Stimulated activated naive CD8-positive, alpha-beta T cell treated with anti-CD3 and anti-CD28 coated beads, Interleukin-15, amount 100 ng/mL, for 72 hours (primary cell): ENCODE measurements at regions not wholly inside any gene's neighbourhood (a gene's known extent, or its start where the extent isn't known, plus 50 kb on each side); places are given as distances from the start of the nearest gene placed in this dataset.
A peak's percentile ranks its signal among the peaks of the same experiment; 100 is the strongest.
"Not testable (repeated sequence)": the region's sequence is repeated elsewhere in the genome, so short reads cannot be mapped to it uniquely, and the experiment has no call there.

Source experiments
- ATAC-seq: fragments of 150-1000 bp; cut with Tn5 transposase; 2 replicates; pipeline ENCODE4 v1.10.0; 2021; ENCODE audit warnings: mild to moderate bottlenecking, moderate library complexity
- DNase-seq, 2 donors: peaks; one replicate each; pipeline ENCODE4 v3.0.0; 2021 to 2022
- H3K27ac Mint-ChIP-seq, 2 donors: one replicate each; pipeline ENCODE4 v1.8.0; 2022; ENCODE audit warnings: mild to moderate bottlenecking in 2 of 2, mixed read lengths in 2 of 2, moderate library complexity in 2 of 2
- H3K27me3 Mint-ChIP-seq: one replicate; pipeline ENCODE4 v1.8.0; 2022; ENCODE audit warnings: mixed read lengths
- H3K4me1 Mint-ChIP-seq: one replicate; pipeline ENCODE4 v1.8.0; 2022; ENCODE audit warnings: mild to moderate bottlenecking, mixed read lengths
- H3K4me3 Mint-ChIP-seq, 2 donors: one replicate each; pipeline ENCODE4 v1.8.0; 2022; ENCODE audit warnings: mild to moderate bottlenecking in 2 of 2, mixed read lengths in 2 of 2, moderate library complexity in 1 of 2
- H3K9me3 Mint-ChIP-seq, 2 donors: one replicate each; pipeline ENCODE4 v1.8.0; 2022; ENCODE audit warnings: mixed read lengths in 2 of 2

DNA sequence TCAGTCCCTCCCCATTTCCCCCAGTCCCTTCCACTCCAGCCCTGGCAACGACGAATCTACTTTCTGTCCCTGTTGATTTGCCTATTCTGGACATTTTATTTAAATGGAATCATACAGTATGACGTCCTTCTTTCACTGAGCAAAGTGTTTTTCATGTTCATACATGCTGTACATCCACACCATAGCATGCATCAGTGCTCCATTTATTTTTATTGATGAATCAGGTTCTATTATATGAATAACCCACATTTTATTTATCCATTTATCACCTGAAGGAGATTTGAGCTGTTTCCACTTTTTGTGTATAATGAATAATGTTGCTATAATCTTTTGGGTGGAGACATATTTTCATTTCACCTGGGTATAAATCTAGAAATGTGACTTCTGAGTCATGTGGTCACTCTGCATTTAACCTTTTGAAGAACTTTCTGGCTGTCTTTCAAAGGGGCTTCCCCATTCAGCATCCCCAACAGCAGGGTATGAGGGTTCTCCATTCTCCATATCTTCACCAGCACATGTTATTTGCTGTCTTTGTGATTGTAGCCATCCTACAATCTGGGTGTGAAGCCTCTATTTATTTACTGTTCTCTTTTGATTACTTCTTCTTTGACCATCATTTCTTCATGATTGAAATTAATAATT lies 531.7 kb downstream of the ETS1 start:
- peak overlapping the region in 1 of 2 donors; percentile 66 for H3K27ac Mint-ChIP-seq
- H3K4me1 Mint-ChIP-seq = peaks cover 67% of the 10 kb centered on the region
- ATAC-seq (peak; percentile 57), DNase-seq (no peak)
- peaks cover 0 to 12% of the 10 kb centered on the region in 2 donors for H3K9me3 Mint-ChIP-seq
- H3K27me3 Mint-ChIP-seq = no peaks in the 10 kb centered on the region
- H3K4me3 Mint-ChIP-seq = peak overlapping the region in 1 of 2 donors; percentile 27

- peak; percentile 50 for ATAC-seq
- peak overlapping the region; percentile 83 for H3K4me3 Mint-ChIP-seq
- peaks cover 0 to 12% of the 10 kb centered on the region in 2 donors for H3K9me3 Mint-ChIP-seq
- no peak for DNase-seq
- H3K27me3 Mint-ChIP-seq = no peaks in the 10 kb centered on the region
- peaks cover 82% of the 10 kb centered on the region for H3K4me1 Mint-ChIP-seq
- H3K27ac Mint-ChIP-seq = peak overlapping the region; percentile 86 to 88
Measured at GRCh38 chr11:128053981-128054931, 533.1 kb downstream of the ETS1 start.

DNA sequence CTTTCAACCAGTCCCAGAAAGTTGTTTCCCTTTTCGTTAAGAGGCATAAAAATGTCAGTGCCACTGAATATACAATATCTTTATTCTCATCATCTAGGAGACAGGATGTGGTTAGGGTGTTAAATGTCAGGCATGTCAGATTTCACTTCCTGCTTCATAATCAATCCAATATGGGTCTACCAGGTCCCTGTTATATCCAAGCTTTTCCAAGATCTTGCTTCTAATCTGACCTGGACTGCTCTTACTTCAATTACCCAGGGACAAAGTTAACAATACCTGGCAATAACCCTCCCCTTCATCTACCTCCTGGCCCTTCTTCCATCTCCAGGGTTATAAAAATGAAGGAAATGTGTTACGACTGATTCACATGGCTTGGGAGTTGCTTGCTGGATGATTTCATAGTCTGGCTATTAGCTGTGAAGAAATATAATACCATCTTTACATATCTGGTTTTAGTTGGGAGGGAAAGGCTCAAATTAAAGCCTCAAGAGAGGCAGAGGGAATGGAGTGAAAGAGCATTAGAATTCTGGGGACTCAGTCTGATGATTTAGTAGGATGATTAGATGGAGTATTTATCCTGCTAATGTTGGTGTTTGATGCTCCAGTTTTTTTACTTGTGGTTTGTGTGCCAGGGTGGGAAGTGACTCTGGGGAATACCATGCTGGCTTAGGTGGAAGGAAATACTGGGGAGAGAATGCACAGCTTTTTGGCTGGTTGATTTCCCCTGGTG lies 534.3 kb downstream of the ETS1 start:
- Mint-ChIP-seq H3K9me3 (peaks cover 0 to 12% of the 10 kb centered on the region in 2 donors), H3K27me3 (no peaks in the 10 kb centered on the region), H3K4me3 (peak overlapping the region; percentile 70 to 83), H3K27ac (peak overlapping the region; percentile 88 to 99), H3K4me1 (peaks cover 87% of the 10 kb centered on the region)
- ATAC-seq (peak; percentile 75), DNase-seq (no peak)

DNA sequence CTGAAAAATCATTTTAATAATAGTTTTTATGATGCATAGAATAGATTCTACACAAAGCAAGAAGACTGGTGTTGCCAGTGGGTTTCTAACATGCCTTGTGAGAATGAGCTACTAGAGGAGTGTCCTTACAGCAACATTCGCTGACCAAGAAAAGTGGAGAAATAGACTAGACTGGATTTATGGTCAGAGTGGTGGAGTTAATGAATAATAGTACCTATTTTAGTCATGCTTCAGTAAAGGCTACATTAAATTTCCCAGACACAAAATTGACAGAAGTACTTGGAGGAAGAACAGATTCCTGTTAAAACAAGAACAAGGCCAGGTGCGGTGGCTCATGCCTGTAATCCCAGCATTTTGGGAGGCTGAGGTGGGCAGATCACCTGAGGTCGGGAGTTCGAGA lies 539.2 kb downstream of the ETS1 start:
- Mint-ChIP-seq H3K9me3 (peaks cover 13 to 27% of the 10 kb centered on the region in 2 donors), H3K4me3 (no peak overlapping the region), H3K4me1 (peaks cover 70% of the 10 kb centered on the region), H3K27ac (no peak overlapping the region), H3K27me3 (no peaks in the 10 kb centered on the region)
- ATAC-seq = no peak
- no peak for DNase-seq

DNA sequence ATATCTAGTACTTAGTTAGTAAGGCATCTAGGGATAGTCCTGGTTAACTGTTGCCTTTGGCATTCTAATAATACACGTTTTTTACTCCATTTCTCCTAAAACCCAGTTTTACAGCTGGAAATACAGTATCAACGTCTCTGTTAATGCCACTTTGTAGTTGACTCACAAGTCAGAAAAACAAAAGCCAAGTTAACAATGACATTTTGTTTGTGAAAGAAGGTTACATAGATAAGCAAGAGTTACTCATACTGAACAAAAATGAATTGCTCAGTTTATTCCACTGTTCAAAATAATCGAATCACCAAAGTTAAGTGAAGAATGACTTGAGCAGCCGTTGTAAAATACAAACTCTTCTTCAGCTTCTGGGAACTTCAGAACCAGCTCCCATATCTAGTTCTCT lies 540.3 kb downstream of the ETS1 start:
- peaks cover 14 to 22% of the 10 kb centered on the region in 2 donors for H3K9me3 Mint-ChIP-seq
- DNase-seq (no peak), ATAC-seq (no peak)
- no peaks in the 10 kb centered on the region for H3K27me3 Mint-ChIP-seq
- no peak overlapping the region for H3K4me3 Mint-ChIP-seq
- H3K27ac Mint-ChIP-seq = no peak overlapping the region
- H3K4me1 Mint-ChIP-seq = peaks cover 65% of the 10 kb centered on the region

DNA sequence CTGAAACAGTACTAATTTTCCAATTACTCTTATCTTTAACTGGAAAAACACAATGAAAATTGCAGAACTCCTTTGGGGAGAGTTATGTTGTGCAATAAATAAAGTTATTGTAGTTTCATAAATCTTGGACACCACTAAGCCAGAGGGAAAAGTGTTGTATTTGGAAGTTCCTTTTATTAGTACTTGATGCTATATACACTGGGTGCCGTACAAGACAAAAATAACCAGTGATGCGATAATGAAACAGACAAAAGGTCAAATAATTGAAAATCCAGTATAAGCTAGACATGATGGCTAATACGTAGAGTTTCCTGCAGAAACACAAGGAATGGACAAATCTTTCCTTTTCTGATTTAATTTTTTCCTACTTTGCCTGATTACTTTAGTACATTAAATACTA lies 541.1 kb downstream of the ETS1 start:
- H3K27ac Mint-ChIP-seq = no peak overlapping the region
- no peak overlapping the region for H3K4me3 Mint-ChIP-seq
- no peak for ATAC-seq
- no peaks in the 10 kb centered on the region for H3K27me3 Mint-ChIP-seq
- H3K9me3 Mint-ChIP-seq = peaks cover 14 to 18% of the 10 kb centered on the region in 2 donors
- H3K4me1 Mint-ChIP-seq = peaks cover 61% of the 10 kb centered on the region
- no peak for DNase-seq

DNA sequence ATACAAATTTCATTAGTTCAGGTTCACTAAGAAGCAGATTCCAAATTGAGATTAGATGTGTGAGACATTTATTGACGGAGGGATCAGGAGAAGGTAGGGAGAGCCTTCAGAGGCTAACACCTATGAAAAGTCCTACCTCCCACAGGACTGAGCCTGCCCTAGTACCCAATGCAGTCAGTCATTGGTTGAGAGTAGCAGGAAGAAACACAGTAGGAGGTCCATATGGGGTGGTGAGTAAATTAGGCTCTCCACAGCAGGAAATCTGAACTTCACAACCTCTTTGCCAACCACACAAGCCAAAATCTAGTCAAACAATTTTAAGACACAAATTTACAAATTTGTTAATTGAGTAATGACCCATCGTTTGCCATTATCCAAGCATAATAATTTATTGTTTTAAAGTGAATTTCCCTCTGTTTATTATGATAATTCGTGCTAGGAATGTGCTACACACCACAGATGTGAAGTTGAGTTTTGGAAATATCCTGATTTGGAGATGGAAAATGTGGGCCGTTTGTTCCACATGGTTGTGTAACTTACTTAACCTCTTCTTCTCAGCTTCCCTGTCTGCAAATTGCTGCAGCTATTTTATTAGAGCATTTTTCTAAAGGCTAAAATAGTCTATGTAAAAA lies 542.1 kb downstream of the ETS1 start:
- no peak for ATAC-seq
- Mint-ChIP-seq H3K4me3 (no peak overlapping the region), H3K9me3 (peaks cover 14 to 18% of the 10 kb centered on the region in 2 donors), H3K4me1 (peaks cover 55% of the 10 kb centered on the region), H3K27me3 (no peaks in the 10 kb centered on the region), H3K27ac (no peak overlapping the region)
- DNase-seq = no peak

DNA sequence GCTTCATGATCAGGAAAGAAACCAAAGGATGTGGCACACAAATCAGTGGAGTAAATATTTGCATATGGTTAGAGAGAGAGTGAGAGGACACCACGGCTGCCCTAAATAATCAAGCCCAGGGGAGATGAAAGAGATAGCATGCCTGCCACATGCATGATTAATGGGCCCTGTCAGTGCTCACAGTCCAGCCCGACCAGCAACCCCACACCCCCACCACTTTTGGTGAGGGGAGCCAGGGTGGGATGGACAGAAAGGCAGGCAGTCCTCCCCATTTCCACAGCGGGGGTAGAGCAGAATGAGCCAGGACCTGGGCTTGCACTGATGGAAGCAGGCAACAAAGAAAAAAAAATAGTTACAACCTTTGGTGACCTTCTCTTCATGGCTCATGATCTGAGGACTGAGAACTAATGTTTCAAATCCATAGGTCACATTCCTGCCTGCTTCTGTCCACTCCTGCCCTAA lies 545.0 kb downstream of the ETS1 start:
- H3K4me3 Mint-ChIP-seq = no peak overlapping the region
- DNase-seq (no peak), ATAC-seq (no peak)
- peaks cover 54% of the 10 kb centered on the region for H3K4me1 Mint-ChIP-seq
- peak overlapping the region in 1 of 2 donors; percentile 28 for H3K27ac Mint-ChIP-seq
- peaks cover 14 to 18% of the 10 kb centered on the region in 2 donors for H3K9me3 Mint-ChIP-seq
- H3K27me3 Mint-ChIP-seq = no peaks in the 10 kb centered on the region

GRCh38 chr11:128040603-128041002 lies 546.8 kb downstream of the ETS1 start:
- Mint-ChIP-seq H3K27me3 (no peaks in the 10 kb centered on the region), H3K27ac (no peak overlapping the region), H3K4me1 (peaks cover 51% of the 10 kb centered on the region), H3K9me3 (peaks cover 14 to 18% of the 10 kb centered on the region in 2 donors), H3K4me3 (peak overlapping the region in 1 of 2 donors; percentile 8)
- no peak for ATAC-seq
- DNase-seq = no peak

- peak overlapping the region; percentile 77 to 85 for H3K27ac Mint-ChIP-seq
- peak overlapping the region; percentile 46 to 61 for H3K4me3 Mint-ChIP-seq
- no peaks in the 10 kb centered on the region for H3K27me3 Mint-ChIP-seq
- H3K4me1 Mint-ChIP-seq = peaks cover 40% of the 10 kb centered on the region
- peaks cover 12 to 14% of the 10 kb centered on the region in 2 donors for H3K9me3 Mint-ChIP-seq
- ATAC-seq (peak; percentile 95), DNase-seq (peak; percentile 69 to 86)
Measured at GRCh38 chr11:128039140-128040021, 548.0 kb downstream of the ETS1 start.

DNA sequence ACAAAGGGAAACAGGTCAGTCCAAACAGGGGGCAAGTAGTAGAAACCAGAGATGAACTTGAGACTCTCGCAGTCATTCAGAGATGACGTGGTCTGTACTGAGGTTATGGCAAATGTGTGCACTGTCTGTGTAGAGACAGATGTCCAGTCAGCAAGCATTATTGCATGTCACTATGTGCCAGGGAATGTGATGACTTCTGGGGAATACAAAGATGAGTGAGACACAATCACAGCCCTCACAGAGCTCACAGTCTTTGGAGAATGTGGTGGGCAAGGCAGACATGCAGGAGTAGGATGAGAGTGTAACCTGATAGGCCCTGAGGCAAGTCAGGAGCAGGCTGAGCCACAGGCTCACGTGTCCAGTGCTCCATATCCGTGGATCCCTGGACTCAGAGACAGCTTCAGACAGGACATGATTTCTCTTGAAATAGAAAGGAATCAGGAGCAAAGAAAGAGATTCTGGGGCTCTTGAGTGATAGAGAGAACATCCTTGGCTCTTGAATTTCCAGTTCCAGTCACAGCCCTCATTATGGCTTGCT lies 550.7 kb downstream of the ETS1 start:
- H3K27ac Mint-ChIP-seq = no peak overlapping the region
- ATAC-seq (no peak), DNase-seq (no peak)
- no peaks in the 10 kb centered on the region for H3K9me3 Mint-ChIP-seq
- H3K4me3 Mint-ChIP-seq = no peak overlapping the region
- H3K27me3 Mint-ChIP-seq = no peaks in the 10 kb centered on the region
- H3K4me1 Mint-ChIP-seq = peaks cover 30% of the 10 kb centered on the region

DNA sequence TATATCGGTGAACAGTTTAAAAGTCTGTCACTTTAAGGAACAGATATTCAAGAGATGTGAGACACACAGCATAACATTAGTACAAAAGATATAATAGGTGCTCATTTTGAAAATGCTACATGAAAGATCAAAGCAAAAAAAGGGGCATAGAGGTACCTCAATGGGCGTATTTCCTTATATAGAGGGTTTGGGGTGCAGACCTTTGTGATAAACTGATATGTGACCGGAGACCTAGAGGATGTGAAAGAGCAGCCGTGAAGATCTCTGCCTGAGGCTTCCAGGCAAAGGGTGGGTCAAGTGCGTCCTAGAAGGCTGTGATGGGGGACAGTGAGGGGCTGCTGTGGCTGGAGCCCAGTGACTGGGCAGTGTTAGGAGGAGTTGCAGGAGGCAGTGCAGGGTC lies 551.4 kb downstream of the ETS1 start:
- DNase-seq = no peak
- no peak for ATAC-seq
- Mint-ChIP-seq H3K27me3 (peaks cover 1% of the 10 kb centered on the region), H3K9me3 (no peaks in the 10 kb centered on the region), H3K27ac (no peak overlapping the region), H3K4me1 (peaks cover 30% of the 10 kb centered on the region), H3K4me3 (no peak overlapping the region)

- DNase-seq (peak; percentile 62 to 64), ATAC-seq (peak; percentile 85)
- not testable (repeated sequence) for H3K4me3 Mint-ChIP-seq, H3K9me3 Mint-ChIP-seq, H3K27ac Mint-ChIP-seq, H3K4me1 Mint-ChIP-seq
- H3K27me3 Mint-ChIP-seq = peaks cover 14% of the 10 kb centered on the region
Measured at GRCh38 chr11:128031538-128032134, 555.7 kb downstream of the ETS1 start.
